ENCODE measurements at regions not wholly inside any gene's neighbourhood (a gene's known extent, or its start where the extent isn't known, plus 50 kb on each side); places are given as distances from the start of the nearest gene placed in this dataset.
"Not testable (repeated sequence)": the region's sequence is repeated elsewhere in the genome, so short reads cannot be mapped to it uniquely, and the experiment has no call there.

DNA sequence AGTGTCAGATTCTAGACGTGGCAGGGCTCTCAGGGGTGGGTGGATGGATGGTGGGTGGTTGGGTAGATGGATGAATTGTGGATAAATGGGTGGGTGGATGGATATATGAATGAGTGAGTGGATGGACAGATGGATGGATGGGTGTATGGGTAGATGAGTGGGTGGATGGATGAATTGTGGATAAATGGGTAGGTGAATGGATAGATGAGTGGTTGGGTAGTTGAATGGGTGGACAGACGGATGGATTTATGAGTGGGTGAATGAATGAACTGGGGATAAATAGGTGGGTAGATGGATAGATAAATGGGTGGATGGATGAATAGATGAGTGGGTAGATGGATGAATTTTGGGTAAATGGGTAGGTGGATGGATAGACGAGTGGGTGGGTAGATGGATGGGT, 111.0 kb upstream of the ZNF469 start:
- H4K5ac ChIP-seq (ENCODE audit: insufficient read length, low read depth, low read length); H2BK5ac ChIP-seq (ENCODE audit: low read depth, low read length); H3K27ac ChIP-seq (ENCODE audit: low read depth, low read length); H2BK15ac ChIP-seq (ENCODE audit: low read length); H3K4ac ChIP-seq (replicated peaks; ENCODE audit: insufficient read length, low read depth, low read length); H3K4me2 ChIP-seq (ENCODE audit: insufficient read depth in 1 of 2, low read depth in 2 of 2, low read length in 2 of 2); H3K23ac ChIP-seq (ENCODE audit: insufficient read length); H3K79me2 ChIP-seq (ENCODE audit: control insufficient read depth in 1 of 2, insufficient read depth in 2 of 2, low read length in 2 of 2); H4K8ac ChIP-seq (ENCODE audit: extremely low read depth, insufficient read depth, low read length); POLR2A ChIA-PET (ENCODE audit: partially characterized antibody); H3K18ac ChIP-seq (ENCODE audit: extremely low read depth, low read length); H3K56ac ChIP-seq (replicated peaks; ENCODE audit: insufficient read length, low read depth, low read length); H3K4me1 ChIP-seq (replicated peaks in 1 of 4; ENCODE audit: control insufficient read depth in 3 of 4, insufficient read depth in 4 of 4, low read length in 3 of 4); H4K20me1 ChIP-seq (replicated peaks in 1 of 2; ENCODE audit: control insufficient read depth in 1 of 2, insufficient read depth in 2 of 2, low read length in 2 of 2); DNase-seq (ENCODE audit: low read depth in 1 of 2, low spot score in 2 of 2); H2BK120ac ChIP-seq (replicated peaks; ENCODE audit: low read depth, low read length); H2BK20ac ChIP-seq (ENCODE audit: low read length); H3K9me3 ChIP-seq (ENCODE audit: insufficient read depth in 2 of 2, low read depth in 1 of 2, low read length in 1 of 2); H3K14ac ChIP-seq (ENCODE audit: insufficient read length); H2AFZ ChIP-seq (ENCODE audit: low read length); H2AK5ac ChIP-seq (ENCODE audit: low read depth, low read length); H3K79me1 ChIP-seq (ENCODE audit: low read depth, low read length); H3K36me3 ChIP-seq (ENCODE audit: control insufficient read depth in 2 of 4, insufficient read depth in 4 of 4, low read length in 3 of 4); H2BK12ac ChIP-seq (ENCODE audit: low read depth, low read length); H3K9ac ChIP-seq (replicated peaks in 1 of 4; ENCODE audit: extremely low read depth in 1 of 4, low read depth in 3 of 4, low read length in 3 of 4); H4K91ac ChIP-seq (replicated peaks; ENCODE audit: insufficient read length, low read length); H3K27me3 ChIP-seq (replicated peaks in 1 of 4; ENCODE audit: control insufficient read depth in 3 of 4, extremely low read depth in 1 of 4, insufficient read depth in 3 of 4, low read length in 3 of 4); H3K4me3 ChIP-seq (ENCODE audit: extremely low read depth in 1 of 4, insufficient read depth in 2 of 4, low read depth in 3 of 4, low read length in 4 of 4); FAIRE-seq; CTCF ChIA-PET (ENCODE audit: partially characterized antibody): not testable (repeated sequence)
- peaks cover 11% of the 10 kb centered on the region; the same call in 1 of the 2 replicates for H3K23me2 ChIP-seq (ENCODE audit: low read depth, low read length)
- 65% methylated on average over 3 of the region's 3 CpGs; no CpG with 5 or more reads in 1 of the 2 experiments for WGBS, 2 experiments (ENCODE audit: extremely low coverage in 1 of 2, insufficient coverage in 1 of 2, insufficient read length in 1 of 2, insufficient replicate concordance in 2 of 2, low coverage in 1 of 2, low lambda C conversion rate in 2 of 2, missing lambda C conversion rate in 1 of 2)

- H4K20me1 ChIP-seq (replicated peaks in 1 of 2; ENCODE audit: control insufficient read depth in 1 of 2, insufficient read depth in 2 of 2, low read length in 2 of 2); H3K4me3 ChIP-seq (ENCODE audit: extremely low read depth in 1 of 4, insufficient read depth in 2 of 4, low read depth in 3 of 4, low read length in 4 of 4); H3K79me2 ChIP-seq (ENCODE audit: control insufficient read depth in 1 of 2, insufficient read depth in 2 of 2, low read length in 2 of 2); H2BK12ac ChIP-seq (ENCODE audit: low read depth, low read length); DNase-seq (ENCODE audit: low read depth in 1 of 2, low spot score in 2 of 2); H3K14ac ChIP-seq (ENCODE audit: insufficient read length); H2BK5ac ChIP-seq (ENCODE audit: low read depth, low read length); H2BK20ac ChIP-seq (ENCODE audit: low read length); H2BK15ac ChIP-seq (ENCODE audit: low read length); H3K4ac ChIP-seq (replicated peaks; ENCODE audit: insufficient read length, low read depth, low read length); H3K4me2 ChIP-seq (ENCODE audit: insufficient read depth in 1 of 2, low read depth in 2 of 2, low read length in 2 of 2); H3K36me3 ChIP-seq (ENCODE audit: control insufficient read depth in 2 of 4, insufficient read depth in 4 of 4, low read length in 3 of 4); H3K56ac ChIP-seq (replicated peaks; ENCODE audit: insufficient read length, low read depth, low read length); H3K18ac ChIP-seq (ENCODE audit: extremely low read depth, low read length); H3K79me1 ChIP-seq (ENCODE audit: low read depth, low read length); H3K23ac ChIP-seq (ENCODE audit: insufficient read length); FAIRE-seq; H2AK5ac ChIP-seq (ENCODE audit: low read depth, low read length); POLR2A ChIA-PET (ENCODE audit: partially characterized antibody); H3K9ac ChIP-seq (replicated peaks in 1 of 4; ENCODE audit: extremely low read depth in 1 of 4, low read depth in 3 of 4, low read length in 3 of 4); H3K9me3 ChIP-seq (ENCODE audit: insufficient read depth in 2 of 2, low read depth in 1 of 2, low read length in 1 of 2); H3K27me3 ChIP-seq (replicated peaks in 1 of 4; ENCODE audit: control insufficient read depth in 3 of 4, extremely low read depth in 1 of 4, insufficient read depth in 3 of 4, low read length in 3 of 4); H4K5ac ChIP-seq (ENCODE audit: insufficient read length, low read depth, low read length); H2AFZ ChIP-seq (ENCODE audit: low read length); CTCF ChIA-PET (ENCODE audit: partially characterized antibody); H3K27ac ChIP-seq (ENCODE audit: low read depth, low read length); H4K91ac ChIP-seq (replicated peaks; ENCODE audit: insufficient read length, low read length); H2BK120ac ChIP-seq (replicated peaks; ENCODE audit: low read depth, low read length); H4K8ac ChIP-seq (ENCODE audit: extremely low read depth, insufficient read depth, low read length); H3K4me1 ChIP-seq (replicated peaks in 1 of 4; ENCODE audit: control insufficient read depth in 3 of 4, insufficient read depth in 4 of 4, low read length in 3 of 4): not testable (repeated sequence)
- peaks cover 11% of the 10 kb centered on the region; the same call in 1 of the 2 replicates for H3K23me2 ChIP-seq (ENCODE audit: low read depth, low read length)
- 82% methylated on average over 12 of the region's 12 CpGs; no CpG with 5 or more reads in 1 of the 2 experiments for WGBS, 2 experiments (ENCODE audit: extremely low coverage in 1 of 2, insufficient coverage in 1 of 2, insufficient read length in 1 of 2, insufficient replicate concordance in 2 of 2, low coverage in 1 of 2, low lambda C conversion rate in 2 of 2, missing lambda C conversion rate in 1 of 2)
These were observed 110.3 kb upstream of the ZNF469 start for GRCh38 chr16:88272437-88272836.

Data from H1 (cell line).